ENCODE measurements at regions not wholly inside any gene's neighbourhood (a gene's known extent, or its start where the extent isn't known, plus 50 kb on each side); places are given as distances from the start of the nearest gene placed in this dataset.

DNA sequence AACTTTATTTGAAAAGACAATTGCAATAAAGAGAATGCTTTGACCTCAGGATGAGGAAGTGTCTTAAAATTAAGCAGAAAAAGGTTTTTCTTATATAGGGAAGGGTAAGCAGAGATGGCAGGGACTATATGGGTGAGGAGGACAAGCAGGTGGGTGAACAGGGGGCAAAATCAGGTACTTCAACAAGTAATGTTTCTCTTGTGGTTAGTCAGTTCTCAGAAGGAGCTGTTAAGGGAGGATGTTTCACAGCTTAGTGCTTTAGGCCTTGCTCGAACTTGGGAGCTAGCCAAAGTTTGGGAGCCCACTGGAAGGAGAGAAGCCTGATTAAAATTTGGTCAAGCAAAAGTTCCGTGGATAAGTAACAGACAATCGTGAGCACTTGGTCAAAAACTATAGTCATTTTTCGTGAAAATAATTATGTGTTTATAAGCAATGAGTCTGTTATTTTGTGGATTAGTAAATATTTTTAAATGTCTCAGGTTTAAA lies 364.2 kb upstream of the TMPO start:
- TF ChIP-seq, protein P1, sequence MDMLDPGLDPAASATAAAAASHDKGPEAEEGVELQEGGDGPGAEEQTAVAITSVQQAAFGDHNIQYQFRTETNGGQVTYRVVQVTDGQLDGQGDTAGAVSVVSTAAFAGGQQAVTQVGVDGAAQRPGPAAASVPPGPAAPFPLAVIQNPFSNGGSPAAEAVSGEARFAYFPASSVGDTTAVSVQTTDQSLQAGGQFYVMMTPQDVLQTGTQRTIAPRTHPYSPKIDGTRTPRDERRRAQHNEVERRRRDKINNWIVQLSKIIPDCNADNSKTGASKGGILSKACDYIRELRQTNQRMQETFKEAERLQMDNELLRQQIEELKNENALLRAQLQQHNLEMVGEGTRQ (IDR thresholded peaks at IDR 0.05; ENCODE audit: borderline replicate concordance, low read depth, low read length), result no peak
- no peak for TF ChIP-seq JUND (IDR thresholded peaks at IDR 0.05)
- TF ChIP-seq EP300 (IDR thresholded peaks at IDR 0.05; ENCODE audit: borderline replicate concordance in 1 of 2, low read depth in 1 of 2, low read length in 1 of 2), result no peak
- TF ChIP-seq MEF2A (IDR thresholded peaks at IDR 0.05; ENCODE audit: borderline replicate concordance, low read depth), result no peak
- no peak for TF ChIP-seq GABPA (IDR thresholded peaks at IDR 0.05; ENCODE audit: low read depth)
- TF ChIP-seq, protein P2, sequence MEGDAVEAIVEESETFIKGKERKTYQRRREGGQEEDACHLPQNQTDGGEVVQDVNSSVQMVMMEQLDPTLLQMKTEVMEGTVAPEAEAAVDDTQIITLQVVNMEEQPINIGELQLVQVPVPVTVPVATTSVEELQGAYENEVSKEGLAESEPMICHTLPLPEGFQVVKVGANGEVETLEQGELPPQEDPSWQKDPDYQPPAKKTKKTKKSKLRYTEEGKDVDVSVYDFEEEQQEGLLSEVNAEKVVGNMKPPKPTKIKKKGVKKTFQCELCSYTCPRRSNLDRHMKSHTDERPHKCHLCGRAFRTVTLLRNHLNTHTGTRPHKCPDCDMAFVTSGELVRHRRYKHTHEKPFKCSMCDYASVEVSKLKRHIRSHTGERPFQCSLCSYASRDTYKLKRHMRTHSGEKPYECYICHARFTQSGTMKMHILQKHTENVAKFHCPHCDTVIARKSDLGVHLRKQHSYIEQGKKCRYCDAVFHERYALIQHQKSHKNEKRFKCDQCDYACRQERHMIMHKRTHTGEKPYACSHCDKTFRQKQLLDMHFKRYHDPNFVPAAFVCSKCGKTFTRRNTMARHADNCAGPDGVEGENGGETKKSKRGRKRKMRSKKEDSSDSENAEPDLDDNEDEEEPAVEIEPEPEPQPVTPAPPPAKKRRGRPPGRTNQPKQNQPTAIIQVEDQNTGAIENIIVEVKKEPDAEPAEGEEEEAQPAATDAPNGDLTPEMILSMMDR (IDR thresholded peaks at IDR 0.05), result no peak
- TF ChIP-seq ELF1 (IDR thresholded peaks at IDR 0.05), result no peak
- TF ChIP-seq, protein P3, sequence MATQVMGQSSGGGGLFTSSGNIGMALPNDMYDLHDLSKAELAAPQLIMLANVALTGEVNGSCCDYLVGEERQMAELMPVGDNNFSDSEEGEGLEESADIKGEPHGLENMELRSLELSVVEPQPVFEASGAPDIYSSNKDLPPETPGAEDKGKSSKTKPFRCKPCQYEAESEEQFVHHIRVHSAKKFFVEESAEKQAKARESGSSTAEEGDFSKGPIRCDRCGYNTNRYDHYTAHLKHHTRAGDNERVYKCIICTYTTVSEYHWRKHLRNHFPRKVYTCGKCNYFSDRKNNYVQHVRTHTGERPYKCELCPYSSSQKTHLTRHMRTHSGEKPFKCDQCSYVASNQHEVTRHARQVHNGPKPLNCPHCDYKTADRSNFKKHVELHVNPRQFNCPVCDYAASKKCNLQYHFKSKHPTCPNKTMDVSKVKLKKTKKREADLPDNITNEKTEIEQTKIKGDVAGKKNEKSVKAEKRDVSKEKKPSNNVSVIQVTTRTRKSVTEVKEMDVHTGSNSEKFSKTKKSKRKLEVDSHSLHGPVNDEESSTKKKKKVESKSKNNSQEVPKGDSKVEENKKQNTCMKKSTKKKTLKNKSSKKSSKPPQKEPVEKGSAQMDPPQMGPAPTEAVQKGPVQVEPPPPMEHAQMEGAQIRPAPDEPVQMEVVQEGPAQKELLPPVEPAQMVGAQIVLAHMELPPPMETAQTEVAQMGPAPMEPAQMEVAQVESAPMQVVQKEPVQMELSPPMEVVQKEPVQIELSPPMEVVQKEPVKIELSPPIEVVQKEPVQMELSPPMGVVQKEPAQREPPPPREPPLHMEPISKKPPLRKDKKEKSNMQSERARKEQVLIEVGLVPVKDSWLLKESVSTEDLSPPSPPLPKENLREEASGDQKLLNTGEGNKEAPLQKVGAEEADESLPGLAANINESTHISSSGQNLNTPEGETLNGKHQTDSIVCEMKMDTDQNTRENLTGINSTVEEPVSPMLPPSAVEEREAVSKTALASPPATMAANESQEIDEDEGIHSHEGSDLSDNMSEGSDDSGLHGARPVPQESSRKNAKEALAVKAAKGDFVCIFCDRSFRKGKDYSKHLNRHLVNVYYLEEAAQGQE (IDR thresholded peaks at IDR 0.05; ENCODE audit: low read depth, low read length), result no peak
- no peak for TF ChIP-seq RAD21 (IDR thresholded peaks at IDR 0.05; ENCODE audit: low read length)
- TF ChIP-seq NFIC (IDR thresholded peaks at IDR 0.05; ENCODE audit: borderline replicate concordance), result no peak
- no peak for TF ChIP-seq TAF1 (IDR thresholded peaks at IDR 0.05; ENCODE audit: borderline replicate concordance, low read depth, low read length)
- TF ChIP-seq, protein P4, sequence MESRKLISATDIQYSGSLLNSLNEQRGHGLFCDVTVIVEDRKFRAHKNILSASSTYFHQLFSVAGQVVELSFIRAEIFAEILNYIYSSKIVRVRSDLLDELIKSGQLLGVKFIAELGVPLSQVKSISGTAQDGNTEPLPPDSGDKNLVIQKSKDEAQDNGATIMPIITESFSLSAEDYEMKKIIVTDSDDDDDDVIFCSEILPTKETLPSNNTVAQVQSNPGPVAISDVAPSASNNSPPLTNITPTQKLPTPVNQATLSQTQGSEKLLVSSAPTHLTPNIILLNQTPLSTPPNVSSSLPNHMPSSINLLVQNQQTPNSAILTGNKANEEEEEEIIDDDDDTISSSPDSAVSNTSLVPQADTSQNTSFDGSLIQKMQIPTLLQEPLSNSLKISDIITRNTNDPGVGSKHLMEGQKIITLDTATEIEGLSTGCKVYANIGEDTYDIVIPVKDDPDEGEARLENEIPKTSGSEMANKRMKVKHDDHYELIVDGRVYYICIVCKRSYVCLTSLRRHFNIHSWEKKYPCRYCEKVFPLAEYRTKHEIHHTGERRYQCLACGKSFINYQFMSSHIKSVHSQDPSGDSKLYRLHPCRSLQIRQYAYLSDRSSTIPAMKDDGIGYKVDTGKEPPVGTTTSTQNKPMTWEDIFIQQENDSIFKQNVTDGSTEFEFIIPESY (IDR thresholded peaks at IDR 0.05; ENCODE audit: borderline replicate concordance, low read depth), result no peak
- TF ChIP-seq, protein P5, sequence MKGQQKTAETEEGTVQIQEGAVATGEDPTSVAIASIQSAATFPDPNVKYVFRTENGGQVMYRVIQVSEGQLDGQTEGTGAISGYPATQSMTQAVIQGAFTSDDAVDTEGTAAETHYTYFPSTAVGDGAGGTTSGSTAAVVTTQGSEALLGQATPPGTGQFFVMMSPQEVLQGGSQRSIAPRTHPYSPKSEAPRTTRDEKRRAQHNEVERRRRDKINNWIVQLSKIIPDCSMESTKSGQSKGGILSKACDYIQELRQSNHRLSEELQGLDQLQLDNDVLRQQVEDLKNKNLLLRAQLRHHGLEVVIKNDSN (IDR thresholded peaks at IDR 0.05; ENCODE audit: borderline replicate concordance, low read depth), result no peak
- TF ChIP-seq RXRA (IDR thresholded peaks at IDR 0.05; ENCODE audit: borderline replicate concordance, low read depth), result no peak

Data from SK-N-SH (cell line).